HepG2 (cell line): ENCODE measurements at regions not wholly inside any gene's neighbourhood (a gene's known extent, or its start where the extent isn't known, plus 50 kb on each side); places are given as distances from the start of the nearest gene placed in this dataset.

ENCODE experiments used
- ATAC-seq: fragments of 200-7000 bp; cut with Tn5 transposase; 3 replicates; pipeline ENCODE4 v1.9.1; 2020; ENCODE audit warnings: mild to moderate bottlenecking, moderate library complexity
- BruUV-seq: library from RNA; stranded (reverse); fragments of 400-500 nt; replicated peaks from 2 replicates; lab custom pipeline; 2021; lab: Mats Ljungman, UMichigan
- CTCF ChIA-PET: fragments of 300-600 bp; formaldehyde crosslinking; extraction: SDS; loops from one replicate; lab custom pipeline; 2021; ENCODE audit warnings: low total read pairs, inconsistent platforms, low intra/inter-chr PET ratio; lab: Yijun Ruan, JAX
- POLR2A ChIA-PET: fragments of 350-600 bp; sonication (Branson Sonifier 250); formaldehyde crosslinking; loops from one replicate; lab custom pipeline; 2020; ENCODE audit warnings: antibody characterized with exemption, inconsistent platforms; lab: Yijun Ruan, JAX
- DNase-seq: peaks from one replicate; pipeline ENCODE4 v3.0.0-alpha.2; 2015; ENCODE audit warnings: low spot score
- FAIRE-seq: peaks from 3 replicates; lab custom pipeline; 2011; peaks lifted over from hg19 to GRCh38; lab: Jason Lieb, UNC
- H2AFZ ChIP-seq: one replicate; pipeline ENCODE4 v1.6.1; 2011; ENCODE audit warnings: low read length, inconsistent platforms
- H3K27ac ChIP-seq: fragments of 300-600 bp; 3 replicates; pipeline ENCODE4 v1.8.0; 2011; ENCODE audit warnings: mixed run types, mild to moderate bottlenecking, mixed read lengths, low read length, inconsistent platforms; ENCODE audit not compliant: insufficient read depth; ENCODE audit errors: extremely low read length
- H3K27me3 ChIP-seq, 2 experiments: fragments of 200-600 bp in 1 of 2; 2 replicates in 1 of 2; 3 replicates in 1 of 2; pipeline versions ENCODE4 v1.6.0 to v1.8.0; 2011; ENCODE audit warnings: low read length in 2 of 2, mild to moderate bottlenecking in 2 of 2, moderate library complexity in 2 of 2, inconsistent platforms in 1 of 2; ENCODE audit not compliant: insufficient read depth in 2 of 2, control insufficient read depth in 1 of 2
- H3K36me3 ChIP-seq, 2 experiments: fragments of 200-600 bp in 1 of 2; replicated peaks in 1 of 2; 2 replicates in 1 of 2; 3 replicates in 1 of 2; pipeline versions ENCODE4 v1.5.1 to v1.8.0; 2011; ENCODE audit warnings: low read length in 2 of 2, inconsistent platforms in 1 of 2; ENCODE audit not compliant: insufficient read depth in 2 of 2, control insufficient read depth in 1 of 2
- H3K4me1 ChIP-seq: 2 replicates; pipeline ENCODE4 v1.5.1; 2012; ENCODE audit warnings: low read length, inconsistent platforms; ENCODE audit not compliant: insufficient read depth
- H3K4me2 ChIP-seq: 2 replicates; pipeline ENCODE4 v1.6.0; 2011; ENCODE audit warnings: low read depth, low read length, inconsistent platforms
- H3K4me3 ChIP-seq, 3 experiments: fragments of 200-600 bp in 1 of 3; sonication (generic), shearing (Covaris generic) in 1 of 3; replicated peaks in 1 of 3; 2 replicates each; pipeline ENCODE4 v1.5.1; 2011 to 2016; ENCODE audit warnings: low read length in 3 of 3, inconsistent platforms in 2 of 3, low read depth in 2 of 3, mild to moderate bottlenecking in 2 of 3, control low read depth in 1 of 3, mixed read lengths in 1 of 3; ENCODE audit not compliant: insufficient read depth in 1 of 3
- H3K79me2 ChIP-seq: one replicate; pipeline ENCODE4 v1.6.1; 2011; ENCODE audit warnings: low read length, inconsistent platforms; ENCODE audit not compliant: insufficient read depth
- H3K9ac ChIP-seq: 2 replicates; pipeline ENCODE4 v1.6.0; 2011; ENCODE audit warnings: mild to moderate bottlenecking, low read depth, low read length, inconsistent platforms; ENCODE audit not compliant: insufficient read depth
- H3K9me3 ChIP-seq: 2 replicates; pipeline ENCODE4 v1.5.1; 2012; ENCODE audit warnings: mild to moderate bottlenecking, low read length
- H4K20me1 ChIP-seq: 2 replicates; pipeline ENCODE4 v1.6.0; 2011; ENCODE audit warnings: inconsistent platforms, mild to moderate bottlenecking, low read length, moderate library complexity; ENCODE audit not compliant: insufficient read depth
- KLF16 ChIP-seq, 2 experiments: sonication (generic) in 1 of 2; formaldehyde crosslinking in 1 of 2; IDR thresholded peaks; 2 replicates each; pipeline versions ENCODE4 v1.6.1 to v1.8.0; 2016 to 2023; ENCODE audit warnings: missing genetic modification reagents in 2 of 2, missing compliant biosample characterization in 1 of 2
- RFXAP ChIP-seq: sonication (generic); formaldehyde crosslinking; IDR thresholded peaks from 2 replicates; pipeline ENCODE4 v1.4.0; 2020; ENCODE audit warnings: missing genetic modification reagents, borderline replicate concordance
- ZNF121 ChIP-seq: sonication (generic); formaldehyde crosslinking; IDR thresholded peaks from 2 replicates; pipeline ENCODE4 v1.5.0; 2020; ENCODE audit warnings: mild to moderate bottlenecking, missing genetic modification reagents
- ZNF777 ChIP-seq: sonication (generic); formaldehyde crosslinking; IDR thresholded peaks from 2 replicates; pipeline ENCODE4 v1.4.0; 2020; ENCODE audit warnings: missing genetic modification reagents
- ZSCAN31 ChIP-seq: sonication (generic); formaldehyde crosslinking; IDR thresholded peaks from 2 replicates; pipeline ENCODE4 v1.5.0; 2020; ENCODE audit warnings: low read depth, mild to moderate bottlenecking, missing genetic modification reagents
- WGBS: methylation state at CpG from one replicate; pipeline ENCODE4 v1.1.6; 2017; ENCODE audit warnings: low lambda C conversion rate; 5-methylcytosine and 5-hydroxymethylcytosine counted together
- in situ Hi-C: cut with HindIII; loops from 2 replicates; pipeline ENCODE4 v1.10.0; 2017; ENCODE audit warnings: low pct_unique_long_range_greater_than_20kb; ENCODE audit not compliant: extremely low pct_ligation_motif_present
- intact Hi-C: fragments of 100-400 bp; cut with micrococcal nuclease; formaldehyde crosslinking; loops from one replicate; pipeline ENCODE4 v1.10.0; 2022; ENCODE audit not compliant: unreplicated experiment
- TF ChIP-seq, protein P1 (sequence below): IDR thresholded peaks from 2 replicates; pipeline ENCODE4 v1.4.0; 2020; ENCODE audit warnings: mild to moderate bottlenecking, missing genetic modification reagents

- H3K4me2 ChIP-seq: no peak overlapping the region
- H4K20me1 ChIP-seq: no peaks in the 10 kb centered on the region
- no peak for TF ChIP-seq KLF16 (CRISPR knock-in tag; IDR thresholded peaks at IDR 0.05)
- TF ChIP-seq, protein P1, sequence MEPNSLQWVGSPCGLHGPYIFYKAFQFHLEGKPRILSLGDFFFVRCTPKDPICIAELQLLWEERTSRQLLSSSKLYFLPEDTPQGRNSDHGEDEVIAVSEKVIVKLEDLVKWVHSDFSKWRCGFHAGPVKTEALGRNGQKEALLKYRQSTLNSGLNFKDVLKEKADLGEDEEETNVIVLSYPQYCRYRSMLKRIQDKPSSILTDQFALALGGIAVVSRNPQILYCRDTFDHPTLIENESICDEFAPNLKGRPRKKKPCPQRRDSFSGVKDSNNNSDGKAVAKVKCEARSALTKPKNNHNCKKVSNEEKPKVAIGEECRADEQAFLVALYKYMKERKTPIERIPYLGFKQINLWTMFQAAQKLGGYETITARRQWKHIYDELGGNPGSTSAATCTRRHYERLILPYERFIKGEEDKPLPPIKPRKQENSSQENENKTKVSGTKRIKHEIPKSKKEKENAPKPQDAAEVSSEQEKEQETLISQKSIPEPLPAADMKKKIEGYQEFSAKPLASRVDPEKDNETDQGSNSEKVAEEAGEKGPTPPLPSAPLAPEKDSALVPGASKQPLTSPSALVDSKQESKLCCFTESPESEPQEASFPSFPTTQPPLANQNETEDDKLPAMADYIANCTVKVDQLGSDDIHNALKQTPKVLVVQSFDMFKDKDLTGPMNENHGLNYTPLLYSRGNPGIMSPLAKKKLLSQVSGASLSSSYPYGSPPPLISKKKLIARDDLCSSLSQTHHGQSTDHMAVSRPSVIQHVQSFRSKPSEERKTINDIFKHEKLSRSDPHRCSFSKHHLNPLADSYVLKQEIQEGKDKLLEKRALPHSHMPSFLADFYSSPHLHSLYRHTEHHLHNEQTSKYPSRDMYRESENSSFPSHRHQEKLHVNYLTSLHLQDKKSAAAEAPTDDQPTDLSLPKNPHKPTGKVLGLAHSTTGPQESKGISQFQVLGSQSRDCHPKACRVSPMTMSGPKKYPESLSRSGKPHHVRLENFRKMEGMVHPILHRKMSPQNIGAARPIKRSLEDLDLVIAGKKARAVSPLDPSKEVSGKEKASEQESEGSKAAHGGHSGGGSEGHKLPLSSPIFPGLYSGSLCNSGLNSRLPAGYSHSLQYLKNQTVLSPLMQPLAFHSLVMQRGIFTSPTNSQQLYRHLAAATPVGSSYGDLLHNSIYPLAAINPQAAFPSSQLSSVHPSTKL (CRISPR knock-in tag): no peak
- no peak for TF ChIP-seq ZNF777 (CRISPR knock-in tag)
- TF ChIP-seq ZSCAN31 (CRISPR knock-in tag): no peak
- TF ChIP-seq ZNF121: peak; percentile 29; the same call in 1 of the 2 replicates
- TF ChIP-seq RFXAP (CRISPR knock-in tag): no peak
- BruUV-seq: no TSS peak
- in situ Hi-C loops (no loop called here), intact Hi-C loops (no loop called here)
- H2AFZ ChIP-seq: no peak overlapping the region
- no peak for DNase-seq
- no peak overlapping the region for H3K4me3 ChIP-seq
- no peak overlapping the region for H3K27ac ChIP-seq
- no peak overlapping the region for H3K9ac ChIP-seq
- H3K9me3 ChIP-seq: no peaks in the 10 kb centered on the region
- peaks cover 0 to 4% of the 10 kb centered on the region in 2 experiments; a peak in 1 of 5 replicates for H3K27me3 ChIP-seq
- ChIA-PET POLR2A (no interaction called here), CTCF (no interaction called here)
- WGBS: 67% methylated on average over 4 of the region's 4 CpGs
- H3K79me2 ChIP-seq: no peaks in the 10 kb centered on the region
- FAIRE-seq: no peak
- ATAC-seq: no peak
- H3K36me3 ChIP-seq: no peaks in the 10 kb centered on the region
- H3K4me1 ChIP-seq: no peaks in the 10 kb centered on the region
Measured at GRCh38 chr20:51916244-51916643, 113.9 kb upstream of the SALL4 start.
